Activated naive CD4-positive, alpha-beta T cell treated with anti-CD3 and anti-CD28 coated beads for 36 hours (primary cell): ENCODE measurements at regions not wholly inside any gene's neighbourhood (a gene's known extent, or its start where the extent isn't known, plus 50 kb on each side); places are given as distances from the start of the nearest gene placed in this dataset.

ENCODE experiments used
- CTCF ChIA-PET: fragments of 350-600 bp; sonication (Branson Sonifier 250); formaldehyde crosslinking; loops from one replicate; lab custom pipeline; 2021; ENCODE audit warnings: antibody characterized with exemption; lab: Charles Lee
- DNase-seq: peaks from one replicate; pipeline ENCODE4 v3.0.0-alpha.2; 2020
- H3K27ac Mint-ChIP-seq: one replicate; pipeline ENCODE4 v1.8.0; 2021; ENCODE audit warnings: mild to moderate bottlenecking, mixed read lengths
- H3K27me3 Mint-ChIP-seq: one replicate; pipeline ENCODE4 v1.8.0; 2021; ENCODE audit warnings: low read depth, mixed read lengths
- H3K36me3 Mint-ChIP-seq: one replicate; pipeline ENCODE4 v1.8.0; 2021; ENCODE audit warnings: low read depth, mixed read lengths
- H3K4me1 Mint-ChIP-seq: one replicate; pipeline ENCODE4 v1.8.0; 2021; ENCODE audit warnings: low read depth, mixed read lengths
- H3K4me3 Mint-ChIP-seq: one replicate; pipeline ENCODE4 v1.8.0; 2021; ENCODE audit warnings: mild to moderate bottlenecking, moderate library complexity, mixed read lengths
- H3K9me3 Mint-ChIP-seq: one replicate; pipeline ENCODE4 v1.8.0; 2021; ENCODE audit warnings: mixed read lengths
- intact Hi-C: fragments of 100-400 bp; cut with micrococcal nuclease; formaldehyde crosslinking; loops from one replicate; pipeline ENCODE4 v1.15.1; 2023

DNA sequence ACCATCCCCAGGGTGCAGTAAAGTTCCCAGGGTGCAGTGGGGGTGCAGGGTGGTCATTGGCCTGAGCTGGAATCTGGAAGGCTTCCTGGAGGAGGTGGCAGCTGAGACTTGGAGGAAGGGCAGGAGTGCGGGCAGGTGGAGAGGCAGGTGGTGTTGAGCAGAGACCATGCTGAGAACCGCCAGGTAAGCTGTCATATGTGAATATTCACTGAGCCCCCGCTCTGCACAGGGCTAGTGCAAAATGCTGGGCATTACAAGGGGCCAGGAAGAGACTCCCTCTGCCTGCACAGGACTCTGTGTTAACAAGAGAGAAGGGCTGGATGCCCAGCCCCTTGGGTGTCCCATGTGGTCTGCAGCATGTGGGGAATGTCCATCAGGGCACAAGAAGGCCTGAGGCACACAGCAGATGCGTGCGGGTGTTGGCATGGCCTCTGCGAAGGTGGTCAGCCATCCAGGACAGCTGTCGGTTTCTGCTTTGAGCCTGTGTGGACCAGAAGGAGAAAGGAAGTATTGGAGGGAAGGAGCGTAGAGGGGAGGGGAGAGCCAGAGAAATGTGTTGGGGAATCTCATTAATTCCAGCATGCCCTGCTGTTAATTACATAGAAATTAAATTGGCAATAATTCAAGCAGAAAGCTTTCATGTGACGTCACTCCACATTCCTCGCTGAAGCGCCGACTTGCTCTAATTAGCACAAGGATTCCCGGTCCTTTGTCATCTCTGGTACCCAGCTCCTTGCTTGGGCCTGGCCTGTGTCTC, 62.8 kb upstream of the OTOS start:
- H3K27ac Mint-ChIP-seq, result no peak overlapping the region
- no peak overlapping the region for H3K4me3 Mint-ChIP-seq
- CTCF ChIA-PET, result no interaction called here
- H3K36me3 Mint-ChIP-seq, result no peaks in the 10 kb centered on the region
- DNase-seq, result no peak
- intact Hi-C loops, result no loop called here
- H3K4me1 Mint-ChIP-seq, result peaks cover 12% of the 10 kb centered on the region
- H3K27me3 Mint-ChIP-seq, result peaks cover 27% of the 10 kb centered on the region
- H3K9me3 Mint-ChIP-seq, result peaks cover 1% of the 10 kb centered on the region

DNA sequence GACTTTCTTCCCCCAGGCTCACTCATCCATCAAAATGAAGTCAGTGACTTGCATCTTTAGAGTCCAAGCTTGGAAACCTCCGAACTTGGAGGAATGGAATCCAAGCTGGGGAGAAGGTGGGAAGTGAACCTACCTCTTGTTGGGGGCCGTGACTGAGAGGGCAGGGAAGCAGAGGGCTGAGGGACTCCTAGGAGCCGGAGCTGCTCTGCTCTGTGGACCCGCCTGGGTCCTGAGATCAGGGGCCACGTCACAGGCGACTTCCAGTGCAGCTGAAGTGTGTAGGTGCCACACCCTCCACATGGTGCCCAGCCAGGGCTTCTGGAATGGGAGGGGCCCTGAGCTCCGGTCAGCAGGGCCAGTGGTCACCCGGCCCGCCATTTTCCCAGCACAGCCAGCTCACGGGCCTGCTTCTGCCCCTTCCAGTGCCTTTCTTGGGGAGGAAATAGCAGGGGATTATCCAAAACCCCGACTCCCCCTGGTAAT, 63.4 kb upstream of the OTOS start:
- H3K4me1 Mint-ChIP-seq, result peaks cover 12% of the 10 kb centered on the region
- intact Hi-C loops, result no loop called here
- H3K27me3 Mint-ChIP-seq, result peaks cover 27% of the 10 kb centered on the region
- no peak overlapping the region for H3K4me3 Mint-ChIP-seq
- no peak for DNase-seq
- H3K36me3 Mint-ChIP-seq, result no peaks in the 10 kb centered on the region
- no peak overlapping the region for H3K27ac Mint-ChIP-seq
- peaks cover 1% of the 10 kb centered on the region for H3K9me3 Mint-ChIP-seq
- CTCF ChIA-PET, result interaction anchor here (0.6 to 0.8 kb wide), 2 partner anchors 40 to 235 kb away, joined by 3 read pairs; no protein-coding TSS in a partner anchor

DNA sequence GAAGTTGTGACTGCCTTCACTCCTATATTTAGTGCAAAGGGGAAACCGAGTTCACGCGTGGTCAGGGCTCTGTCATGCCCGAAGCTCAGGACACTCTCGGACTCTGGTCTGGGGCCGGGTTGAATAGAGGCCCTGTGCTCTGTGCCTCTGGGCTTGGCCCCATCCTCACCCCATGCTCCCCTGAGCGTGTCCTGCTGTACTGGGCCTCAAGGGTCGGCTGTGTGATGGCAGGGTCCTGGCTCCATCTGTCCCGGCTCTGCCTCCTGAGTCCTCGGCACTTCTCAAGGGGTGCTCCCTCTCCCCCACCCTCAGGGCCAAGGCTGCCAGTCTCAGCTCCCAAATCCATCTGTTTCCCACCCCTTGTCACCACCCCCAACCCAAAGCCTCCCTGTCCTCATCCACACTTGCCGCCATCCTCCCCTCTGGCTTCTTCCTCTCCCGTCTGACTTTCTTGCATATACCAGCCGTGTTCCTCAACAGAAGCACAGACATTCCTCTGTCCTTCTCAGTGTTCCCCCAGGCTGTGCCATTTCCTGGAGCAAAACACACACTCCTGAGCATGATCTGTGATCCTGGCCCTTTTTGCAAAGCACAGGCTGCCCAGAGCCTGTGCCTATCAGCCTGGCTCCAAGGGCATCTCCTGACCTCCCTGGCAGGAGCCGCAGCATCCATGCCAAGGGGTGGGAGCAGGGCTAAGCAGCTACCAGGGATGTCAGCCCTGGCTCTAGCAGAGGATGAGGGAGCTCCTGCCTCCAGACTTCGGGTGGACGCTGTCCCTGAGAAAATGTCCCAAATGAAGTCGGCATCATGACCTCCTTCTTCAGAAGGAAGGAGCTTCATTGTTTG, 64.2 kb upstream of the OTOS start:
- Mint-ChIP-seq H3K27me3 (peaks cover 27% of the 10 kb centered on the region), H3K27ac (no peak overlapping the region), H3K9me3 (peaks cover 1% of the 10 kb centered on the region), H3K36me3 (no peaks in the 10 kb centered on the region), H3K4me1 (peaks cover 12% of the 10 kb centered on the region), H3K4me3 (no peak overlapping the region)
- CTCF ChIA-PET, result interaction anchor here (0.7 to 0.8 kb wide), 2 partner anchors 39 to 567 kb away, joined by 3 read pairs; no protein-coding TSS in a partner anchor
- intact Hi-C loops, result no loop called here
- no peak for DNase-seq

DNA sequence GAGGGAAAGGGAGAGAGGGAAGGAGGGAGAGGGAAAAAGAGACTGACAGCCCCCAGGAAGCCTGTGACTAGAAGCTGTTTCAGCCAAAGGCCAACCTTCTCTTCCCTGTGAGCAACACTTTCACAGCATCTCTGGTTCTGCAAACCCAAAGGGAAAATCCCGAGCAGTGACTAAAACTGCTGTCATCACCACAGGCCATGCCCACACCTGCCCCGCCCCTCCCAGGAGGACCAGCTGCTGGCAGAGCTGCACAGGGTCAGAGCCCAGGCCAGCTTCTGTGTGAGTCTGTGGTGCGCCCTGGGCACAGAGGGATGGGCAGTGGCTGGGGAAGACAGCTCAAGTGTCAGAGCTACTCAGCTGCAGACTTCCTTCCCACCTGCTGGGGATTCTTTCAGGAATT, 64.9 kb upstream of the OTOS start:
- peak; percentile 84 for DNase-seq
- CTCF ChIA-PET, result interaction anchor here (0.6 to 0.7 kb wide), 3 partner anchors 34 to 568 kb away, joined by 3 to 4 read pairs (median 3); no protein-coding TSS in a partner anchor
- Mint-ChIP-seq H3K36me3 (no peaks in the 10 kb centered on the region), H3K4me3 (no peak overlapping the region), H3K27ac (no peak overlapping the region), H3K4me1 (peaks cover 12% of the 10 kb centered on the region), H3K27me3 (peaks cover 27% of the 10 kb centered on the region), H3K9me3 (peaks cover 1% of the 10 kb centered on the region)
- intact Hi-C loops, result no loop called here

DNA sequence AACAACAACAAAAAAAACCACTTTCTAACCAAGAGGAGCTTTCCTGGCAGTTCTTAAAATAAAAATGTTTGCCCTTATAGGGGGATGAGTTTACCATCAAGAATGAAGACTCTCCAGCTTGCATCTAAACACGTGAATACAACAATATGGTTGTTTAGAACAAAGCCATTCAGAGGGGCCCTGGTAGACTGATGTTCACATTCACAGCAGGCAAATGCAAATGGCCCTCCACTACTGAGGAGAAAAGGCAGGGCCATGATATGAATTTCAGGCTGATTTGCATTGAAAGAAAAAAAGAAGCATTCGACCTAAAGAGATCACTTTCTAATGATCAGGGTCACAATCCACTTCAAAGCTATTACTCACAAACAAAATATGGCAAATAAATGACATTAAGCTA, 65.3 kb upstream of the OTOS start:
- Mint-ChIP-seq H3K4me3 (no peak overlapping the region), H3K27me3 (peaks cover 27% of the 10 kb centered on the region), H3K9me3 (peaks cover 1% of the 10 kb centered on the region), H3K36me3 (no peaks in the 10 kb centered on the region), H3K27ac (no peak overlapping the region), H3K4me1 (peaks cover 12% of the 10 kb centered on the region)
- no peak for DNase-seq
- intact Hi-C loops, result no loop called here
- CTCF ChIA-PET, result interaction anchor here (0.6 to 0.7 kb wide), 3 partner anchors 33 to 568 kb away, joined by 3 to 4 read pairs (median 3); no protein-coding TSS in a partner anchor

DNA sequence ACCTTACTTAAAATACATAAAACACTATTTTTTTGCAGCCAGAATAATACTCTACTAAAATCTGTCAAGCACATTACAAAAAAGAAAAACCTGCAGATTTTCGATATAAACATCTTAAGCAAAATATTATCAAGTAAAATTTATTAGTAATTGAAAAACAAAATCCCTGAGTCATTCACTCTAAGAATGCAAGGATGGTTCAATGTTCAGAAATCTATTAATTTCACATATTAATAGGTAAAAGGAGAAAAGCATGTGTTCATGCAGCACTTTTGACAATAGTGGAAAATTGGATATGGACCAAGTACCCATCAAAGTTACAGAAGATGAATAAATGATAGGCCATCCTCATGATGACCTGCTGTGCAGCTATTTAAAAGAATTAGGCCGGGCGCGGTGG, 66.2 kb upstream of the OTOS start:
- peaks cover 19% of the 10 kb centered on the region for H3K27me3 Mint-ChIP-seq
- peaks cover 1% of the 10 kb centered on the region for H3K9me3 Mint-ChIP-seq
- no peaks in the 10 kb centered on the region for H3K36me3 Mint-ChIP-seq
- CTCF ChIA-PET, result no interaction called here
- H3K27ac Mint-ChIP-seq, result no peak overlapping the region
- no peak for DNase-seq
- peaks cover 12% of the 10 kb centered on the region for H3K4me1 Mint-ChIP-seq
- no peak overlapping the region for H3K4me3 Mint-ChIP-seq
- intact Hi-C loops, result no loop called here

DNA sequence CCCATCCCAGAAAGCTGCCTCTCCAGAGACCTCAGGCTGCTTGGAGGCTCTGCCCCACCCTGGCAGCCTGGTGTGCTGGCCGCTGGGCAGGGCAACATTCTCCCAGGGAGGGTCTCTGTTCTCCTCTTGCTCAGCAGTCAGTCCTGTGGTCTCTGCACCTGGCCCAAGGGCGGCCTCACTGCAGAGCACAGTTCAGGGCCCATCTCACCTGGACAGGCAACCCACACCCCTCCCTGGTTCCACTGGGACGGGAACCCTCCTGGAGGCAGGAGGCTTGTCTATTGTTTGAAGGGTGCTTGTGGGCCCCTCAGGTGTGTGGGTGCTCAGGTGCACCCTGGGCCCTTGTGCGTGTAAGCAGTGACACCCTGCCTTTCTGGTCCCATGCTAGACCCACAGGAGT, 67.2 kb upstream of the OTOS start:
- DNase-seq, result no peak

DNA sequence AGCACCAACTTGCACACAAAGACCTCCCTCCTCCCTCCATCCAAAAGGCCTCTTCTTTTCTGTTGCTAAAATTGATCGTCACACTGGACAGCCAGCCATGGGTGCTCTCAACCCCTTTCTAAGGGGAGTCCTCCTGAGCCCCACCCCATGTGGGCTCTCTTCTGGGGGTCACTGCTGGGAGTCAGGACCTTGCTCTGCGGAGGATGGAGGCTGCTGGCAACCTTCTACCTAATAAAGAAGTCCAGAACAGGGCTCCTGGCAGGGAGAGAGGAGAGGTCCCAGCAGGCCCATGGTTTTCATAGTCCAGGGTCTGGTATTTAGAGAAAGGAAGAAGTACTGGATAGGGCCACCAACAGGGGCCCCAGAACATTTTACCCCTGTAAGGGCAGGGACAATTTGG, 67.6 kb upstream of the OTOS start:
- peaks cover 1% of the 10 kb centered on the region for H3K9me3 Mint-ChIP-seq
- DNase-seq, result no peak
- CTCF ChIA-PET, result no interaction called here
- no peaks in the 10 kb centered on the region for H3K36me3 Mint-ChIP-seq
- no peak overlapping the region for H3K4me3 Mint-ChIP-seq
- intact Hi-C loops, result no loop called here
- H3K27ac Mint-ChIP-seq, result no peak overlapping the region
- peaks cover 12% of the 10 kb centered on the region for H3K4me1 Mint-ChIP-seq
- peaks cover 14% of the 10 kb centered on the region for H3K27me3 Mint-ChIP-seq

More for the DNA sequence above, 67.2 kb upstream of the OTOS start:
- peaks cover 16% of the 10 kb centered on the region for H3K27me3 Mint-ChIP-seq
- peaks cover 1% of the 10 kb centered on the region for H3K9me3 Mint-ChIP-seq
- peaks cover 12% of the 10 kb centered on the region for H3K4me1 Mint-ChIP-seq
- H3K27ac Mint-ChIP-seq, result no peak overlapping the region
- CTCF ChIA-PET, result no interaction called here
- no peak overlapping the region for H3K4me3 Mint-ChIP-seq
- H3K36me3 Mint-ChIP-seq, result no peaks in the 10 kb centered on the region
- intact Hi-C loops, result no loop called here

DNA sequence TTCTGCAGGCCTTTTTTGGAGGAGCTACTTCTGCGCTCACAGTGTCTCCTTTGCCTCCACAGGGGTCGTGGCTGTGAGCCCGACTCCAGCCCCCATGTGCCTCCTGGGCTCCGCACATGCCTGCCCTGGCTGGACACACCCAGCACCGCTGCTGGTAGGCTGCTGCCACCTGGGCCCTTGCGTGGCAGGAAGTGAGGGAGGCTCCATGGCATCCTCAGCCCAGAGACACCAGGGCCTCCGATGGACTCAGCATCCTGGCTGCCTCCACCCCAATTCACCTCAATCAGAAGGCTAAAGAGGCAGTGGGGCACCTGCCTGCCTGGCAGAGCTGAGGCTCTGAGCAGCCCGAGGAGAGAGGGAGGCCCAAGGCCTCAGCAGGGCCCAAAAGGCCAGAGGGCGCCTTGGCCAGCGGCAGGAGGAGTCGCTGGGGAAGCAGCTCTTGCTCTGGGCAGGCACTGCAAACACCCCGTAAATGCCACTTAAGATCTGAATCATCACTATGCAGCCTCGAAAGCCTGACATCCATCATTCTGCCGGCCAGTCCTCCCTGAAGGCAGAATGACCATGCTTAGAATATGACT, 68.3 kb upstream of the OTOS start:
- Mint-ChIP-seq H3K4me3 (no peak overlapping the region), H3K9me3 (peaks cover 1% of the 10 kb centered on the region), H3K36me3 (no peaks in the 10 kb centered on the region), H3K27me3 (peaks cover 14% of the 10 kb centered on the region), H3K27ac (no peak overlapping the region), H3K4me1 (peaks cover 12% of the 10 kb centered on the region)
- intact Hi-C loops, result no loop called here
- CTCF ChIA-PET, result no interaction called here
- no peak for DNase-seq

DNA sequence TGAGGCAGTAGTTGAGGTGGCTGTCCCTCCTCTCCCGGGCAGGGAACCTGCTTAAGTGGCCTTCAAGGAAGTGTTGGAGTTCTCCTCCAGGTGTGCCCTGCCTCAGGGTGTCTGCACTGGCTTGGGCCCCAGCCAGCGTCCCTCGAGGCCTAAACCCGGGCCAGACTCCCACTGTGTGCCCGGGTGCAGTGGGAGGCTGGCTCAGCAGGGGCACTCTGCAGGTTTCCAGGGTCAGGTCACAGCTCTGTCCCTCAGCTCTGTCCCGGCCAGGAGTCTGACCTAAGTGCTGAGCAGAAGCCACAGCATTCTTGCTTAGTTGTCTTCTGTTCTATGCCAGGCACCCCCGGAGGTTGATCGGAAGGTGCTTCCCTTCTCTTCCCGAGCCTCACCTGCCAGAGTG, 69.0 kb upstream of the OTOS start:
- peaks cover 1% of the 10 kb centered on the region for H3K9me3 Mint-ChIP-seq
- peaks cover 12% of the 10 kb centered on the region for H3K27me3 Mint-ChIP-seq
- intact Hi-C loops, result no loop called here
- H3K27ac Mint-ChIP-seq, result no peak overlapping the region
- DNase-seq, result no peak
- H3K36me3 Mint-ChIP-seq, result no peaks in the 10 kb centered on the region
- H3K4me3 Mint-ChIP-seq, result no peak overlapping the region
- CTCF ChIA-PET, result no interaction called here
- peaks cover 12% of the 10 kb centered on the region for H3K4me1 Mint-ChIP-seq

DNA sequence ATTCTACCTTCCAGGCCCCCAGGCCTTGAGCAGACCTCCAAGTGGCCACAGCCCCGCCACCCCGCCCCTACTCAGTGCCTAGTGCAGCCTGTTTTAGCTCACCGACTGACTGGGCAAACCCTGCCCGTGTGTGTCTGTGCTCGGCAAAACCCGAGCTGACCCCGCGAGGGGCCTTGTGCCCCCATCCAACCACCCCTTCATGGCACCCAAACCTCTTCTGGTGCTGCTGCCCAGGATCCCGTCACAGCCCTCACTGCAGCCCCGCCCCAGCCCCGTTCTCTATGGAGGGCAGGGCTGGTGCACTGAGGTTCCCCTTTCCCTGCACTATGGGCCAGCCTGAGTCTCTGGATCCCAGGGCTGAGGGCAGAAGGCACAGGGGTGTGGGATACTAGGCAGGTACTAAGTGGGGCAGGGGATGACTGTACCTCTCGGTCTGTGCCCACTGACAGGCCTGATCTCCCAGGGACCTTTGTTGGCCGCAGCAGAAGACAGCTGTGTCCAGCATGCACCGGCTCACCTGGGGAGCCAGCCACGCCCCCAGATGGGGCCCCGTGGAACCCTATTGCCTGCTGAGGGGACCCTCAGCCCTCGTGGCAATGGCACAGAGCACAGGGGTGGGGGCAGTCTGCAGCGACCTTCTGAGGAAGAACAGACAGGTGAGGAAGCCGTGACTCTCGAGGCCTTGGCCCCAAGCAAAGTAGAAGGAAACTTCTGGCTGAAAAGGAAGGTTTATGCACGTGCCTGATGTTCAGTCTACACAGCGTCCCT, 69.9 kb upstream of the OTOS start:
- DNase-seq, result no peak
- Mint-ChIP-seq H3K27ac (no peak overlapping the region), H3K9me3 (peaks cover 1% of the 10 kb centered on the region), H3K36me3 (no peaks in the 10 kb centered on the region), H3K27me3 (peaks cover 6% of the 10 kb centered on the region), H3K4me1 (peaks cover 6% of the 10 kb centered on the region), H3K4me3 (no peak overlapping the region)
- intact Hi-C loops, result no loop called here
- CTCF ChIA-PET, result no interaction called here

DNA sequence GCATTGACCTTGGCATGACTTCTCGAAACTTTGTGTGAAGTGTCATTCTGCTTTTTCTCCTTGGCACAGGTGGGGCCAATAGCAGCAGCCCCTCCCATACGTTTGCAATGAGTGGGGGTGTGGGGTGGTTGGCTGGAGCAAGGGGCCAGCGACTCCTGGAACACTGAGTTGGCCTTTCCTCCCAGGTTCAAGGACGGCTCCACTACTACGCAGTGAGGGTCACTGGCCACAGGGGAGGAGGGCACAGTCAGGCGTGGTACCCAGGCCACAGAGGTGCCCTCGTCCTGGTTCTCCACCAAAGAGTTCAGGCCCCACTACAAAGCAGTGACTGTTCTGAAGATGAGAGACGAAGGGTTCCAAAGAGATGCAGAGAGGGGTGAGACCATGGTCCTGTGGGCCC, 70.6 kb upstream of the OTOS start:
- no peak overlapping the region for H3K4me3 Mint-ChIP-seq
- H3K27me3 Mint-ChIP-seq, result no peaks in the 10 kb centered on the region
- no peaks in the 10 kb centered on the region for H3K4me1 Mint-ChIP-seq
- no peaks in the 10 kb centered on the region for H3K36me3 Mint-ChIP-seq
- no peak overlapping the region for H3K27ac Mint-ChIP-seq
- CTCF ChIA-PET, result no interaction called here
- intact Hi-C loops, result no loop called here
- no peak for DNase-seq
- no peaks in the 10 kb centered on the region for H3K9me3 Mint-ChIP-seq
